AG08396 (cell line): ENCODE measurements at regions not wholly inside any gene's neighbourhood (a gene's known extent, or its start where the extent isn't known, plus 50 kb on each side); places are given as distances from the start of the nearest gene placed in this dataset.

Experiments
- DNase-seq: peaks from one replicate; pipeline ENCODE4 v3.0.0; 2012; ENCODE audit warnings: low spot score, mixed read lengths

GRCh38 chr4:147360301-147360700, 120.6 kb upstream of the EDNRA start:
- peak; percentile 41 for DNase-seq

DNA sequence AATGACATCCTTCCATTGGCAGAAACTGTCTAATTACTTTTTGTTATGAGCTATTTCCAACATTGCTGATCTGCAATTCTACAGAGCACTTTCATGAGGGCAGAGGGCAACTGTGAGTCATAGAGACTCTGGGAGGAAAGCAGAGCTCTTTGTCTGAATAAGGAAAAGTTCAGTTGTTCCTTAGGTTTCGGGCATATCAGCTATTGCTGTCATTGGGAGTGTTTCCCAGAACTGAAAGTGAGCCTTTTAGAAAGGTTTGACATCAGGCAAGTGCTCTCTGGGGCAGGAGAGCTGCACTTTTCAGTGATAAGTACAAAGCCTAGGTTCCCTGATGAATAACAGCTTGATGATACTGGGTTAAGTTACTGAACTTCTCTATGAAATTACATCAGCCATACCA, 119.2 kb upstream of the EDNRA start:
- peak; percentile 61 for DNase-seq

DNA sequence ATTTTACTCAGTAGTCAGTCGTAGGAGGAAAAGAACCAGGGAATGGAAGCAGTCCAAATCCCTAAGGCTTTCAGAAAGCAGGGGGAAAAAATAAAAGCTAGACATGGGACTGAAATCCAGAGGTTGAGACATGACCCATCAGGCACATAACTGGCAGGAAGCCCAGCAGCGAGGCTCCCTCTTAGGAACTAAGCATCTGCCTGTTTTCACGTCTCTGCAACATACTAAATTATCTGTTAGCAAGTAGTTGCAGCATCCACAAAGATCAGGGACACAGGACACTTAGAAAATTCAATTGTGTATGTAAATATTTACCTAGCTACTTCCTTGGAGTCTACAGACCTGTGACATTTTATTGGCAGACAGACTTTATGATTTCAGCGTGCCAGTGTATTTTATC, 118.0 kb upstream of the EDNRA start:
- DNase-seq, result peak; percentile 39

- no peak for DNase-seq
Measured at GRCh38 chr4:147363514-147363913, 117.4 kb upstream of the EDNRA start.

DNA sequence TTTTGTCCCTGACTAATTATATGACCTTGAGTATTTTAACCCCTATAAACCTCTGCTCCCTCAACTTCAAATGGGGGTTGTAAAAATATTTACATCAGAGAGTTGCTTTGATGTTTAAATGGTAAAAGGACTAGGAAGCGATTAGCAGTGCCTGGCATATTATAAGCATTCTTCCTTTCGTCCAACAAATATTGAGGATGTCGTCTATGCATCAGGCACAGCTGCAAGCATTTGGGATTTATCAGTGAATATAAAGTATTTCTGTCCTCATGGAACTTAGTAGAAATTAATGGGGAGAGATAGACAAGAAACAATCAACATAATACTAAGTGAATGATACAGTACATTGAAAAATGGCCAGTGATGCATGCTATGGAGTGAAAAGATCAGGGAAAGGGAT, 115.5 kb upstream of the EDNRA start:
- DNase-seq, result no peak

- DNase-seq, result no peak
Measured at GRCh38 chr4:147366164-147366563, 114.7 kb upstream of the EDNRA start.

- DNase-seq, result no peak
Measured at GRCh38 chr4:147367891-147368290, 113.0 kb upstream of the EDNRA start.

- DNase-seq, result no peak
Measured at GRCh38 chr4:147368948-147369347, 111.9 kb upstream of the EDNRA start.

DNA sequence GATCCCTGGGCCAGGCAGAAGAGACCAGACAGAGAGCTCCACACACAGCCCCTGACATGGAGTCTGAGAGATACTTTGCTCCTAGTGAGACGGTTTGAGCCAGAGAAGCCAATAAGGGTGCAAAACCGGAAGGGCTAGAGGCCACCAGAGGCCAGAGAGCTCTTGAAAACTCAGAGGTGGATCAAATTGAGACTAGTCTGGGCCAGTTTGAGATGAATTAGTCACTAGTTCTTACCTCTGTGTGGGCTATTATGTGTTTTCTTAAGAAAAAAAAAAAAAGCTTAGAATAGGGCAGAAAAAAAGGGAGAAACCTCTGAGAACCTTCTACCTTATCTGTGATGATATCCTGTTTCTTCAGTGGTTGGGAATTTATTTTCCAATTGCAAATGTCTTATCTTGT, 110.4 kb upstream of the EDNRA start:
- DNase-seq, result no peak

DNA sequence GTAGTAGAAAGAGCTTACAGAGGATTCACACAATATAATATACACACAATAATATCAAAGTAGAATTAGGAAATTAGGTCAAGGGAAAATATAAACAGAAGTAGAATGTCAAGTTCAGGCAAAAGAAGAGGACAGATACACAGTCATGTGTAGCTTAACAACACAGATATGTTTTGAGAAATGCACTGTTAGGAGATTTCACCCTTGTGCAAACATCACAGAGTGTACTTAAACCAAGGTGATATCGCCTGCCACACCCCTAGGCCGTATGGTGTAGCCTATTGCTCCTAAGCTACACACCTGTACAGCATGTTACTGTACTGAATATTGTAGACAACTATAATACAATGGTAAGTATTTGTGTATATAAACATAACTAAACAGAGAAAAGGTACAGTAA, 110.0 kb upstream of the EDNRA start:
- DNase-seq, result no peak

DNA sequence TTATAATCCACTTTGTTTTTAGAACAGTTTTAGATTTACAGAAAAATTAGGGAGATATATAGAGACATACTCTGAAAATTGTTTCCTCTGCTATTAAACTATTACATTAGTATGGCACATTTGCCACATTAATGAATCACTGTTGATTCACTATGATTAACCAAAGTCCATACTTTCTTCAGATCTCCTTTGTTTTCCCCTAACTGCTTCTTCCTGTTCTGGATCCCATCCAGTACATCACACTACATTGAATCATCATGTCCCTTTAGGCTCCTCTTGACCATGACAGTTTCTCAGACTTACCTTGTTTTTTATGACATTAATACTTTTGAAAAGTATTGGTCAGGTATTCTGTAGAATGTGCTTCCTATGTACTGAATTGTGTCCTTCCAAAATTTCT, 109.2 kb upstream of the EDNRA start:
- peak; percentile 15 for DNase-seq

DNA sequence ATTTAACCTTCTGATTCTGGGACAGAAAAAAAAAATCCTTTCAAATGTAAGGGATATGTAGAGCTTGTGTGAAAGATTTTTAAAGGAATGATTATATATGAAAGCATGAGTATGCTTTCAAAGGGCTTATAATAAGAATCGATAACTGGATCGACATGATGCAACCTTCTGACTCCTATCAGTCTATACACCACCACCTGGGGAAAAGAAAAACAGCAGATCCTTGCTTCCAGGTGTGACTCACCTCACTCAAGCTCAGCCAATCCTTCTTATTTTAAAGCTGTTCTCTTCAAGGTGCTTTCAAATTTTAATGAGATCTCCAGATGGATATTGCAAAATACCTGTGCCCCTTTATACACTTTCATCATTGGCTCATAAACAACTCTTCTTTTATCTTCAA, 102.1 kb upstream of the EDNRA start:
- DNase-seq, result no peak

DNA sequence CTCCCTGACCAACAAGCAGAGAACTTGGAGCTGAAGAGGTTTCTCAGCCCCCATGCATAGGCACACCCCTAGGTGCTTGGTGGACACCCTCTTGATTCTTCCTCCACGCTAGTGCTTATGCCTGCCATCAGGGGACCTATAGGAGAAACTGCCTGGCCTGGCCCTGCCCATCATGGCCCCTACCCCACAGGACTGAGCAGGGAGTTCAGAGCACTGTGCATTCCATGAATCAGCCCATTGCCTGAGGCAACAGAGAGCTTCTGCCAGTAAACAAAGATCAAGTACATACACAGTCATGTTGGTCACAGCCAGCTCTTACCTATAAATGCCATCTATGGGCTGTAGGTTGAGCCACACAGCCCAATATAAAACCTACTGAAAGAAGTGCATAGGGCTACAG, 99.1 kb upstream of the EDNRA start:
- no peak for DNase-seq

- DNase-seq, result no peak
Measured at GRCh38 chr4:147388018-147388417, 92.9 kb upstream of the EDNRA start.

- no peak for DNase-seq
Measured at GRCh38 chr4:147396105-147396504, 84.8 kb upstream of the EDNRA start.

- DNase-seq, result no peak
Measured at GRCh38 chr4:147398556-147398955, 82.3 kb upstream of the EDNRA start.

DNA sequence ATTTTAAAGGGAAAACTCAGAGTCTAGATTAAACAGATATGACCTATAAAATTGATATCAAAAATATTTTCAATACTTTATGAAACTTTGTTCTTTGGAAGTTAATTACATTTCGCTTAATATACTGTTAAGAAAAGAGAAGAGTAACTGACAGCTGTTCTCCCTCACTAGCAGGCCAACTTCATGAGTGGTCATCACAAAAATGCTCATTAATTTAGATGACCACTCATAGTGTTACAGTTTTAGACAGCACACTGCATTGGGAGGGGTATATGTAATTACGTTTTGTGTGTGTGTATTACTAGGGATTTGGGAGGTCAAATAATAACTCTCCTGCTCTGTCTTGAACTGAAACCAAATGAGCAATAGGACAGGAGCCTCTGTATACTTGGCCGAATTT, 80.2 kb upstream of the EDNRA start:
- no peak for DNase-seq

GRCh38 chr4:147401221-147401620, 79.7 kb upstream of the EDNRA start:
- DNase-seq, result no peak

- no peak for DNase-seq
Measured at GRCh38 chr4:147407261-147408045, 73.4 kb upstream of the EDNRA start.

GRCh38 chr4:147408189-147408588, 72.7 kb upstream of the EDNRA start:
- DNase-seq, result no peak

DNA sequence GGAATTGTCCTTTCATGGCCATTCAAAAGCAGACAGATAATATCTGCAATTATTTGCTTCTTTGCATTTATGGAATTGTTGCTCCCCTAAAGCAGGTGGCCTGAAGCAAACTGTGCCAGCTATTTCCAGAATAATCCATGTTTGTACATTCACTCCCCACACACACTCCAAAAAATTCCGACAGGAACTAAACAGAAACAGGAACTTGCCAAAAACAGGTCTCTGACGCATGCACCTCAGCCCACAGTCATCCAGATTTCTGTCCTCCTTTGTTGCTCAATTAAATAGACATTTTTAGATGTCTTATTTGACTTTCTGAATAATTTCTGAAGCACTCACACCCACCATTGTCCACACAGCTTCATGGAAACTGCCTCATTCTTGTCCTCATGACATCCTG, 71.5 kb upstream of the EDNRA start:
- no peak for DNase-seq

GRCh38 chr4:147418226-147418625, 62.7 kb upstream of the EDNRA start:
- no peak for DNase-seq

GRCh38 chr4:147421456-147421855, 59.4 kb upstream of the EDNRA start:
- no peak for DNase-seq

GRCh38 chr4:147423229-147423628, 57.7 kb upstream of the EDNRA start:
- DNase-seq, result no peak
